ENCODE measurements at regions not wholly inside any gene's neighbourhood (a gene's known extent, or its start where the extent isn't known, plus 50 kb on each side); places are given as distances from the start of the nearest gene placed in this dataset.

DNA sequence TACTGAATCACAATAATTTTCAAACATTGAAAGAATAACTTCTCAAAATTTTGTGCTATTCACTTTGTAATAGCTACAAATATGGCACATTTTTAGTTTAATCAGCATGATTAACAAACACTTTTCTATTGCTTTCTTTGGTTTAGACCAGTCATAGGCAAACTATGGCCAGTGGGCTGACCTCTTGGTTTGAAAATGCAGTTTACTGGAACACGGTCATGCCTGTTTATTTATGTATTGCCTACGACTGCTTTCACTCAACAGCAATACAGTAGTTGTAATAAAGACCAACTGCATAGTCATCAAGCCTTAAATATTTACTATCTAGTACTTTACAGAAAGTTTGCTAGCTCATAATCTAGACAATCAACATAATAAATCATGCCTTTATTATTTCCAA is 810.8 kb downstream of the TLE1 start:
- DNase-seq (ENCODE audit: low read depth, low spot score) = no peak
- CTCF ChIA-PET = no interaction called here
- no peak overlapping the region for H3K4me3 ChIP-seq (ENCODE audit: low read depth, low read length)
- TF ChIP-seq CTCF (IDR thresholded peaks at IDR 0.05; ENCODE audit: insufficient read depth, low read length, missing control alignments) = no peak
- POLR2A ChIA-PET = no interaction called here

- no peak for DNase-seq (ENCODE audit: low read depth, low spot score)
- ChIA-PET CTCF (no interaction called here), POLR2A (no interaction called here)
- H3K4me3 ChIP-seq (ENCODE audit: low read depth, low read length) = no peak overlapping the region
- no peak for TF ChIP-seq CTCF (IDR thresholded peaks at IDR 0.05; ENCODE audit: insufficient read depth, low read length, missing control alignments)
Observed at GRCh38 chr9:80875947-80876346, 813.4 kb downstream of the TLE1 start.

DNA sequence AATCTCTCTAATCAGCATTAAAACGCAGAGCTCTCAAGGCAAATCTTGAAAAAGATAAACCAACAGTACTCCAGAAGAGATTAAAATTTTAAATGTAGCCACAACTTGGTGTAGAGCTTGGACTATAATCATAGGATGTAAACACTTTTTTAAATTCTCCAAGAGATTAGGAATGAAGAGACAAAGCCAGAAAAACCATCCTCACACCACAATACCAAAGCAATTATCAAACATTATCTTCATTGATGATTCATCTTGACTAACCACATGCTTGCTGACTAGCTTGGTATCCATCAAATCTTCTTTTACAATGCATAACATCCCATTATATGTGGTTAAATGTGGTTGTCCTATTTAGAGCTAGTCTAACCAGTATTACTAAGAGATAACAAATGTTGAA is 815.1 kb downstream of the TLE1 start:
- no peak for TF ChIP-seq CTCF (IDR thresholded peaks at IDR 0.05; ENCODE audit: insufficient read depth, low read length, missing control alignments)
- no peak overlapping the region for H3K4me3 ChIP-seq (ENCODE audit: low read depth, low read length)
- peak; percentile 61 for DNase-seq (ENCODE audit: low read depth, low spot score)
- ChIA-PET POLR2A (no interaction called here), CTCF (interaction anchor here (0.9 kb wide), 1 partner anchor 1732 kb away, joined by 3 read pairs; no protein-coding TSS in a partner anchor)

DNA sequence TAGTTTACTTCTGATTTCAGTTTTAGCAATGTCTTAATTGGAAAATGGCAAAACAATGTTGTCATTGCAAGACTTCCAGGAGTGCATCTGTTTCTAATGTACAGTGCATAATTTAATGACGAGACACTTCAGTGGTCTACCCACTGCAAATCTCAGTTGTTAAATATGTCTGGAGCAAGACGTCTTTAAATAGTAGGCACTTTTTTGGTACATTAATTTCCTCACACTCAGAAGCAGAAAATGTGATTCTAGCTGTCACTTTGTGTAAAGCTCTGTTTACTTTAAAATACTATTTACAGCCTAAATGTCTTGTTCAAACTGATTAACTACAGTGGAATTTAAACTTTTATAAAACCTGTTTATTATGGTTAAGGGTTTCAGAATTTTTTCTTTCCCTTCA is 815.5 kb downstream of the TLE1 start:
- TF ChIP-seq CTCF (IDR thresholded peaks at IDR 0.05; ENCODE audit: insufficient read depth, low read length, missing control alignments) = no peak
- POLR2A ChIA-PET = no interaction called here
- CTCF ChIA-PET = interaction anchor here (0.9 kb wide), 1 partner anchor 1733 kb away, joined by 3 read pairs; no protein-coding TSS in a partner anchor
- DNase-seq (ENCODE audit: low read depth, low spot score) = peak; percentile 62
- H3K4me3 ChIP-seq (ENCODE audit: low read depth, low read length) = no peak overlapping the region

DNA sequence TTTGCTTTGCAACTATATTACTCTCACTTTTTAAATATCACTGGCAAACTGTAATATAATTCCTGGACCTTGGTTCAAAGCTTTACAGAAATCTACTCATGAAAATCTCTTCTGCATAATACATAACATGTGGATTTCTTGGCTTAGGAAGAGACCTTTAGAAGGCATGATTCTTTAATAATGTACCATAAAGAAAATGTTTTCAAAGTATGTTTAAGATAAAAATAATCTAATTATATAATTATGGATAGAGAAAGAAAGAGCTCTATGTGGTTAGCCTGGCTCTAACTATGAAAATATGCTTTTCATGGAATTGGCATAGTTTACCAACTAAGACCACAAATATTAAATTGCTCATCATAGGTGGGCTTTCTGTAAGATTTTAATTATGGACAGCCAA is 817.8 kb downstream of the TLE1 start:
- DNase-seq (ENCODE audit: low read depth, low spot score) = no peak
- ChIA-PET POLR2A (no interaction called here), CTCF (no interaction called here)
- no peak overlapping the region for H3K4me3 ChIP-seq (ENCODE audit: low read depth, low read length)
- TF ChIP-seq CTCF (IDR thresholded peaks at IDR 0.05; ENCODE audit: insufficient read depth, low read length, missing control alignments) = no peak

GRCh38 chr9:80867731-80868130 is 821.6 kb downstream of the TLE1 start:
- H3K4me3 ChIP-seq (ENCODE audit: low read depth, low read length) = no peak overlapping the region
- CTCF ChIA-PET = no interaction called here
- no peak for TF ChIP-seq CTCF (IDR thresholded peaks at IDR 0.05; ENCODE audit: insufficient read depth, low read length, missing control alignments)
- POLR2A ChIA-PET = no interaction called here
- DNase-seq (ENCODE audit: low read depth, low spot score) = peak; percentile 5
